Glutamatergic neuron (in vitro differentiated cells): ENCODE measurements at regions not wholly inside any gene's neighbourhood (a gene's known extent, or its start where the extent isn't known, plus 50 kb on each side); places are given as distances from the start of the nearest gene placed in this dataset.

Experiments
- DNase-seq: peaks from one replicate; pipeline ENCODE4 v3.0.0; 2022
- H3K27ac Mint-ChIP-seq: one replicate; pipeline ENCODE4 v1.8.0; 2020; ENCODE audit warnings: mild to moderate bottlenecking, mixed read lengths, inconsistent platforms; ENCODE audit not compliant: unreplicated experiment
- H3K27me3 Mint-ChIP-seq: one replicate; pipeline ENCODE4 v1.8.0; 2020; ENCODE audit warnings: mild to moderate bottlenecking, moderate library complexity, mixed read lengths, inconsistent platforms; ENCODE audit not compliant: unreplicated experiment
- H3K36me3 Mint-ChIP-seq: one replicate; pipeline ENCODE4 v1.8.0; 2020; ENCODE audit warnings: mild to moderate bottlenecking, mixed read lengths, inconsistent platforms; ENCODE audit not compliant: unreplicated experiment
- H3K4me1 Mint-ChIP-seq: one replicate; pipeline ENCODE4 v1.8.0; 2020; ENCODE audit warnings: mild to moderate bottlenecking, low read depth, mixed read lengths, inconsistent platforms; ENCODE audit not compliant: unreplicated experiment
- H3K4me3 Mint-ChIP-seq: one replicate; pipeline ENCODE4 v1.8.0; 2020; ENCODE audit warnings: mild to moderate bottlenecking, mixed read lengths, inconsistent platforms; ENCODE audit not compliant: unreplicated experiment
- H3K9me3 Mint-ChIP-seq: one replicate; pipeline ENCODE4 v1.8.0; 2020; ENCODE audit warnings: mild to moderate bottlenecking, moderate library complexity, mixed read lengths, inconsistent platforms; ENCODE audit not compliant: unreplicated experiment
- TF ChIP-seq, protein P1 (sequence below): fragments of 200-600 bp; sonication (generic); IDR thresholded peaks from one replicate; pipeline ENCODE4 v1.5.0; 2021; ENCODE audit not compliant: partially characterized antibody, unreplicated experiment

- peaks cover 2% of the 10 kb centered on the region for H3K27me3 Mint-ChIP-seq
These were observed 394.3 kb upstream of the TRAM1L1 start for GRCh38 chr4:117479673-117480072.

DNA sequence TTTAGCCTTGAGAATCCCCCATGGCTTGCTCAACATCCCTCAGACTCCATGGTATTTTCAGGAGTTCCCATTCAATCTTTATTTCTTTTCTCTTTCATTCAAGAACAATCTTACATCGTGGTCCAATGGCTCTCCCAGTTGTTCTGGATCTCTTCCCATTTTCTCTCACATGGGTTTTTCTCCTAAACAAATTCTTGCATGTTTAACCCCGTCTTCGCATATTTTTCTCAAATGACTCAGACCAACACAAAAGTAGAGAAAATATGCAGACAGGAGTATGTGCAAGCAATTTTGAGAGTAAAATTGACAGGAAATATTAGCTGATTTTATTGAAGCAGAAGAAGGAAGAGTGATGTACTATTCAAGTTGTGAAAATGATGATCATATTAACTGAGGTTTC, 396.4 kb upstream of the TRAM1L1 start:
- Mint-ChIP-seq H3K9me3 (no peaks in the 10 kb centered on the region), H3K27ac (no peak overlapping the region), H3K4me1 (peaks cover 16% of the 10 kb centered on the region), H3K4me3 (no peak overlapping the region), H3K36me3 (no peaks in the 10 kb centered on the region), H3K27me3 (peaks cover 2% of the 10 kb centered on the region)
- DNase-seq, result no peak
- TF ChIP-seq, protein P1, sequence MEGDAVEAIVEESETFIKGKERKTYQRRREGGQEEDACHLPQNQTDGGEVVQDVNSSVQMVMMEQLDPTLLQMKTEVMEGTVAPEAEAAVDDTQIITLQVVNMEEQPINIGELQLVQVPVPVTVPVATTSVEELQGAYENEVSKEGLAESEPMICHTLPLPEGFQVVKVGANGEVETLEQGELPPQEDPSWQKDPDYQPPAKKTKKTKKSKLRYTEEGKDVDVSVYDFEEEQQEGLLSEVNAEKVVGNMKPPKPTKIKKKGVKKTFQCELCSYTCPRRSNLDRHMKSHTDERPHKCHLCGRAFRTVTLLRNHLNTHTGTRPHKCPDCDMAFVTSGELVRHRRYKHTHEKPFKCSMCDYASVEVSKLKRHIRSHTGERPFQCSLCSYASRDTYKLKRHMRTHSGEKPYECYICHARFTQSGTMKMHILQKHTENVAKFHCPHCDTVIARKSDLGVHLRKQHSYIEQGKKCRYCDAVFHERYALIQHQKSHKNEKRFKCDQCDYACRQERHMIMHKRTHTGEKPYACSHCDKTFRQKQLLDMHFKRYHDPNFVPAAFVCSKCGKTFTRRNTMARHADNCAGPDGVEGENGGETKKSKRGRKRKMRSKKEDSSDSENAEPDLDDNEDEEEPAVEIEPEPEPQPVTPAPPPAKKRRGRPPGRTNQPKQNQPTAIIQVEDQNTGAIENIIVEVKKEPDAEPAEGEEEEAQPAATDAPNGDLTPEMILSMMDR, result no peak

More at GRCh38 chr4:117479673-117480072, 394.3 kb upstream of the TRAM1L1 start:
- no peaks in the 10 kb centered on the region for H3K36me3 Mint-ChIP-seq
- TF ChIP-seq, protein P1, result no peak
- no peak for DNase-seq
- peaks cover 15% of the 10 kb centered on the region for H3K4me1 Mint-ChIP-seq
- no peak overlapping the region for H3K27ac Mint-ChIP-seq
- no peak overlapping the region for H3K4me3 Mint-ChIP-seq
- no peaks in the 10 kb centered on the region for H3K9me3 Mint-ChIP-seq

DNA sequence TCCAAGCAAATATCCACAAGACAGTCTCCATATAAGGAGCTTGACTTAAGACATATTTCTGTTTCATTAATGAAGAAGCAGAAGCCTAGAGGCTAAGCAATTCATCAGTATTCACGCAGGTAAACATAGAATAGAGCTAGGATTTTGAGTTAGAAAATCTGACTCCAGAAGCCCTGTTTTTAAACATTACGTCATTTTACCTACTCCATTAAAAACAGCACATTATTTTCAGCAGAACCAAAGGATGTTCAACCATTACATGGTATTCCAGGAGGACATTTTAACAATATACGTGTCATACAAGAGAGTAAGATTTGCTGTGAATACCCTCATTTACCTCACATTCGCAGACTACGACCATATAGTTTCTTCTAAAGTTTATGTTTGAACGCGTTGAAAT, 403.3 kb upstream of the TRAM1L1 start:
- TF ChIP-seq, protein P1, result no peak
- no peaks in the 10 kb centered on the region for H3K36me3 Mint-ChIP-seq
- peaks cover 5% of the 10 kb centered on the region for H3K27me3 Mint-ChIP-seq

GRCh38 chr4:117489107-117489506, 403.7 kb upstream of the TRAM1L1 start:
- no peak for DNase-seq
- TF ChIP-seq, protein P1, result no peak
- peaks cover 24% of the 10 kb centered on the region for H3K4me1 Mint-ChIP-seq
- peaks cover 4% of the 10 kb centered on the region for H3K9me3 Mint-ChIP-seq
- no peak overlapping the region for H3K4me3 Mint-ChIP-seq
- no peaks in the 10 kb centered on the region for H3K36me3 Mint-ChIP-seq
- no peak overlapping the region for H3K27ac Mint-ChIP-seq
- H3K27me3 Mint-ChIP-seq, result peaks cover 5% of the 10 kb centered on the region

More for the DNA sequence above, 403.3 kb upstream of the TRAM1L1 start:
- no peak overlapping the region for H3K27ac Mint-ChIP-seq
- no peak for DNase-seq
- H3K4me3 Mint-ChIP-seq, result no peak overlapping the region
- peaks cover 4% of the 10 kb centered on the region for H3K9me3 Mint-ChIP-seq
- H3K4me1 Mint-ChIP-seq, result peaks cover 24% of the 10 kb centered on the region

DNA sequence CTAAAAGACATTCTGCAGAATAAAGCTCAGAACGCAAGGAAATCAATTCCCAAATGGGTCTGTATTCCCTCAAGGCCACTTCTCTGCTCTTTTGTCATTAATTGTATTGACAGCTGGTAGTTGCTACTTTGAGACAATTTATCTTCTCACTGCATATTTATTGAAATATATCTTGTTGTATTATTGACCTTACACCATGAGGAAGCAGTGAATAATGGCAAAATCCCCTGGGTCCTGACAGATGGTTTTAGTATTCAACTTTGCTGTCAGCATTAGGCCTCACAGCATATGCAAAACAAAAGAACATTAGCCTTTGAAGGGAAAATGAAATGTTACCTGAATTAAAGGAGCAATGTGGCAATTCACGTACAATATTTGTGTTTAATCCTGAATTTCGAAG, 406.1 kb upstream of the TRAM1L1 start:
- peak overlapping the region; percentile 71 for H3K27ac Mint-ChIP-seq
- peak overlapping the region; percentile 16 for H3K4me3 Mint-ChIP-seq
- H3K9me3 Mint-ChIP-seq, result peaks cover 4% of the 10 kb centered on the region
- DNase-seq, result no peak
- peaks cover 22% of the 10 kb centered on the region for H3K4me1 Mint-ChIP-seq
- H3K36me3 Mint-ChIP-seq, result no peaks in the 10 kb centered on the region
- H3K27me3 Mint-ChIP-seq, result peaks cover 5% of the 10 kb centered on the region
- TF ChIP-seq, protein P1, result no peak
